IMR-90 (cell line): ENCODE measurements at regions not wholly inside any gene's neighbourhood (a gene's known extent, or its start where the extent isn't known, plus 50 kb on each side); places are given as distances from the start of the nearest gene placed in this dataset.
A peak's percentile ranks its signal among the peaks of the same experiment; 100 is the strongest.

Experiments
- ATAC-seq: fragments of 200-7000 bp; cut with Tn5 transposase; 2 replicates; pipeline ENCODE4 v1.9.1; 2020; ENCODE audit warnings: low read depth, mild to moderate bottlenecking, moderate library complexity
- BruUV-seq: library from RNA; stranded (reverse); fragments of 400-500 nt; replicated peaks from 2 replicates; lab custom pipeline; 2021; lab: Mats Ljungman, UMichigan
- CTCF ChIA-PET: fragments of 300-600 bp; formaldehyde crosslinking; extraction: SDS; loops from one replicate; lab custom pipeline; 2021; ENCODE audit warnings: antibody characterized with exemption; lab: Yijun Ruan, JAX
- POLR2A ChIA-PET: fragments of 300-600 bp; sonication (Branson Sonifier 250); formaldehyde crosslinking; loops from one replicate; lab custom pipeline; 2022; ENCODE audit warnings: antibody characterized with exemption; ENCODE audit not compliant: unreplicated experiment; lab: Charles Lee
- DNase-seq: peaks from one replicate; pipeline ENCODE4 v3.0.0; 2013
- H2AFZ ChIP-seq: replicated peaks from 2 replicates; pipeline ENCODE3; 2013; ENCODE audit warnings: low read length, mild to moderate bottlenecking; ENCODE audit not compliant: poor library complexity
- H2AK5ac ChIP-seq: 2 replicates; pipeline ENCODE4 v1.6.1; 2013; ENCODE audit warnings: low read depth, low read length, inconsistent platforms
- H2AK9ac ChIP-seq: replicated peaks from 2 replicates; pipeline ENCODE3; 2013; ENCODE audit warnings: mild to moderate bottlenecking, low read depth, low read length, moderate library complexity; ENCODE audit not compliant: poor library complexity
- H2BK120ac ChIP-seq: 2 replicates; pipeline ENCODE4 v1.6.1; 2013; ENCODE audit warnings: low read depth, low read length, inconsistent platforms
- H2BK15ac ChIP-seq: 3 replicates; pipeline ENCODE4 v1.6.1; 2013; ENCODE audit warnings: low read depth, low read length, inconsistent platforms
- H2BK20ac ChIP-seq: 2 replicates; pipeline ENCODE4 v1.6.1; 2013; ENCODE audit warnings: low read depth, mild to moderate bottlenecking, inconsistent platforms, low read length, moderate library complexity
- H2BK5ac ChIP-seq: 2 replicates; pipeline ENCODE4 v1.6.1; 2013; ENCODE audit warnings: mild to moderate bottlenecking, low read depth, low read length, inconsistent platforms; ENCODE audit not compliant: poor library complexity, severe bottlenecking
- H3K14ac ChIP-seq: replicated peaks from 2 replicates; pipeline ENCODE4 v1.6.1; 2013; ENCODE audit warnings: low read depth, low read length, inconsistent platforms
- H3K18ac ChIP-seq: 2 replicates; pipeline ENCODE4 v1.6.1; 2013; ENCODE audit warnings: low read depth, low read length, control low read depth
- H3K23ac ChIP-seq: 2 replicates; pipeline ENCODE4 v1.6.1; 2013; ENCODE audit warnings: low read depth, low read length, inconsistent platforms
- H3K27ac ChIP-seq: 2 replicates; pipeline ENCODE4 v1.5.1; 2013; ENCODE audit warnings: mild to moderate bottlenecking, control low read depth, low read length; ENCODE audit not compliant: insufficient read depth
- H3K27me3 ChIP-seq: 2 replicates; pipeline ENCODE4 v1.6.1; 2013; ENCODE audit warnings: low read length; ENCODE audit not compliant: control insufficient read depth, insufficient read depth
- H3K36me3 ChIP-seq: 2 replicates; pipeline ENCODE4 v1.6.1; 2013; ENCODE audit warnings: low read length, mixed read lengths; ENCODE audit not compliant: control insufficient read depth, insufficient read depth
- H3K4ac ChIP-seq: 2 replicates; pipeline ENCODE4 v1.6.1; 2013; ENCODE audit warnings: low read depth, low read length, inconsistent platforms
- H3K4me1 ChIP-seq: 2 replicates; pipeline ENCODE4 v1.6.1; 2013; ENCODE audit warnings: low read length, mixed read lengths; ENCODE audit not compliant: control insufficient read depth, insufficient read depth
- H3K4me2 ChIP-seq: 2 replicates; pipeline ENCODE4 v1.6.1; 2013; ENCODE audit warnings: low read depth, mild to moderate bottlenecking, control low read depth, low read length, moderate library complexity
- H3K4me3 ChIP-seq: 2 replicates; pipeline ENCODE4 v1.5.1; 2013; ENCODE audit warnings: low read depth, mild to moderate bottlenecking, control low read depth, low read length, moderate library complexity; ENCODE audit not compliant: insufficient read depth
- H3K56ac ChIP-seq: 2 replicates; pipeline ENCODE4 v1.6.1; 2013; ENCODE audit warnings: low read length, inconsistent platforms; ENCODE audit not compliant: insufficient read depth; ENCODE audit errors: extremely low read depth
- H3K79me1 ChIP-seq, 2 experiments: 2 replicates each; pipeline ENCODE4 v1.6.1; 2013; ENCODE audit warnings: low read length in 2 of 2, inconsistent platforms in 1 of 2, low read depth in 1 of 2
- H3K9ac ChIP-seq: 2 replicates; pipeline ENCODE4 v1.6.1; 2013; ENCODE audit warnings: low read depth, low read length, control low read depth
- H3K9me1 ChIP-seq: 2 replicates; pipeline ENCODE4 v1.6.1; 2013; ENCODE audit warnings: low read length, inconsistent platforms; ENCODE audit not compliant: insufficient read depth
- H3K9me3 ChIP-seq: 2 replicates; pipeline ENCODE4 v1.6.1; 2013; ENCODE audit warnings: low read length; ENCODE audit not compliant: control insufficient read depth, insufficient read depth
- H4K20me1 ChIP-seq: 2 replicates; pipeline ENCODE4 v1.6.1; 2013; ENCODE audit warnings: low read length, inconsistent platforms; ENCODE audit not compliant: insufficient read depth
- H4K5ac ChIP-seq: 2 replicates; pipeline ENCODE4 v1.6.1; 2013; ENCODE audit warnings: mild to moderate bottlenecking, low read depth, low read length, control low read depth
- H4K8ac ChIP-seq, 2 experiments: 2 replicates each; pipeline ENCODE4 v1.6.1; 2013; ENCODE audit warnings: low read depth in 2 of 2, low read length in 2 of 2, control low read depth in 1 of 2, inconsistent platforms in 1 of 2
- H4K91ac ChIP-seq: 2 replicates; pipeline ENCODE4 v1.6.1; 2013; ENCODE audit warnings: low read depth, low read length, inconsistent platforms; ENCODE audit not compliant: insufficient read depth
- BHLHE40 ChIP-seq: fragments of 150-350 bp; IDR thresholded peaks from 2 replicates; pipeline ENCODE4 v1.6.1; 2016; ENCODE audit warnings: mild to moderate bottlenecking, low read depth, low read length
- FOS ChIP-seq: fragments of 150-350 bp; IDR thresholded peaks from 2 replicates; pipeline ENCODE4 v1.6.1; 2016; ENCODE audit warnings: low read depth, low read length
- MAFK ChIP-seq: IDR thresholded peaks from 2 replicates; pipeline ENCODE4 v1.6.1; 2012; ENCODE audit warnings: low read depth, low read length, improper control_type of control experiment
- MAZ ChIP-seq: IDR thresholded peaks from 2 replicates; pipeline ENCODE4 v1.6.1; 2012; ENCODE audit warnings: low read depth, mild to moderate bottlenecking, low read length, improper control_type of control experiment, moderate library complexity, borderline replicate concordance
- RCOR1 ChIP-seq: IDR thresholded peaks from 2 replicates; pipeline ENCODE4 v1.6.1; 2012; ENCODE audit warnings: mild to moderate bottlenecking, low read length, improper control_type of control experiment; ENCODE audit not compliant: insufficient replicate concordance
- SMC3 ChIP-seq: fragments of 150-350 bp; IDR thresholded peaks from 2 replicates; pipeline ENCODE4 v1.6.1; 2016; ENCODE audit warnings: low read depth, mild to moderate bottlenecking, antibody characterized with exemption, low read length, moderate library complexity
- WGBS, 2 experiments: methylation state at CpG; one replicate each; pipeline versions ENCODE4 v1.1.5 to v1.1.7; 2013; ENCODE audit warnings: missing lambda C conversion rate in 2 of 2; ENCODE audit not compliant: insufficient read length in 1 of 2; ENCODE audit errors: extremely low coverage in 2 of 2; 5-methylcytosine and 5-hydroxymethylcytosine counted together
- dilution Hi-C: fragments of 300-500 bp; cut with HindIII; formaldehyde crosslinking; loops from one replicate; pipeline ENCODE4 v1.14.3; 2018; ENCODE audit warnings: low sequenced_read_pairs; ENCODE audit not compliant: unreplicated experiment
- in situ Hi-C: fragments of 300-500 bp; cut with MboI; formaldehyde crosslinking; loops from 3 replicates; pipeline ENCODE4 v1.14.3; 2019; ENCODE audit warnings: low sequenced_read_pairs, inconsistent platforms, mixed read lengths
- intact Hi-C: fragments of 100-400 bp; cut with micrococcal nuclease; formaldehyde crosslinking; loops from 2 replicates; pipeline ENCODE4 v1.10.0; 2022
- TF ChIP-seq, protein P1 (sequence below): conservative IDR thresholded peaks from 2 replicates; pipeline ENCODE4 v1.5.1; 2012; ENCODE audit warnings: mild to moderate bottlenecking, low read depth, low read length, improper control_type of control experiment
- TF ChIP-seq, protein P2 (sequence below): fragments of 150-350 bp; IDR thresholded peaks from 2 replicates; pipeline ENCODE4 v1.6.1; 2016; ENCODE audit warnings: low read depth, mild to moderate bottlenecking, low read length, moderate library complexity, borderline replicate concordance

DNA sequence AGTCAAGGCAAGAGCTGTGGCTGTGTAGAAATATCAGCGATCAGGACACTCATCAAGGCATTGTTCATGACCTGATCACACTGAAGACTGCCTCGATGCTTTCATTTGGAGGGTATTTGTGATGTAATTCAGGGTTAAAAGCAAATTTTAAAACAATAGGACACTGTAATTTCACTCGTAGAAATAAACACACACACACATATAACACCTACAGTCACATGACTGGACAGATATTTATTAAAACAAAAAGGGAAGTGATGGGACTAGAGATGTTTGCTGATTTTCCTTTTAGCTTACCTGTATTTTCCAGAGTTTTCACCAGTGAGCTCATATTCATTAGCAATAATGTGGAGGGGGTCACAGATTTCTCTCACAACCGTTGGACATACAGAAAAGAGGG lies 51.1 kb upstream of the KDR start:
- ATAC-seq (no peak), DNase-seq (no peak)
- peak overlapping the region; percentile 96 for H2BK20ac ChIP-seq
- peak overlapping the region; percentile 86 for H2BK120ac ChIP-seq
- H3K56ac ChIP-seq, result peak overlapping the region; percentile 75; the same call in 1 of the 2 replicates
- H3K4ac ChIP-seq, result peak overlapping the region; percentile 88
- H2AFZ ChIP-seq, result peak overlapping the region; percentile 38
- POLR2A ChIA-PET, result no interaction called here
- intact Hi-C loops, result no loop called here
- no peak for TF ChIP-seq BHLHE40
- TF ChIP-seq MAFK, result no peak
- TF ChIP-seq, protein P1, sequence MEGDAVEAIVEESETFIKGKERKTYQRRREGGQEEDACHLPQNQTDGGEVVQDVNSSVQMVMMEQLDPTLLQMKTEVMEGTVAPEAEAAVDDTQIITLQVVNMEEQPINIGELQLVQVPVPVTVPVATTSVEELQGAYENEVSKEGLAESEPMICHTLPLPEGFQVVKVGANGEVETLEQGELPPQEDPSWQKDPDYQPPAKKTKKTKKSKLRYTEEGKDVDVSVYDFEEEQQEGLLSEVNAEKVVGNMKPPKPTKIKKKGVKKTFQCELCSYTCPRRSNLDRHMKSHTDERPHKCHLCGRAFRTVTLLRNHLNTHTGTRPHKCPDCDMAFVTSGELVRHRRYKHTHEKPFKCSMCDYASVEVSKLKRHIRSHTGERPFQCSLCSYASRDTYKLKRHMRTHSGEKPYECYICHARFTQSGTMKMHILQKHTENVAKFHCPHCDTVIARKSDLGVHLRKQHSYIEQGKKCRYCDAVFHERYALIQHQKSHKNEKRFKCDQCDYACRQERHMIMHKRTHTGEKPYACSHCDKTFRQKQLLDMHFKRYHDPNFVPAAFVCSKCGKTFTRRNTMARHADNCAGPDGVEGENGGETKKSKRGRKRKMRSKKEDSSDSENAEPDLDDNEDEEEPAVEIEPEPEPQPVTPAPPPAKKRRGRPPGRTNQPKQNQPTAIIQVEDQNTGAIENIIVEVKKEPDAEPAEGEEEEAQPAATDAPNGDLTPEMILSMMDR, result no peak
- no peak for TF ChIP-seq SMC3
- TF ChIP-seq, protein P2, sequence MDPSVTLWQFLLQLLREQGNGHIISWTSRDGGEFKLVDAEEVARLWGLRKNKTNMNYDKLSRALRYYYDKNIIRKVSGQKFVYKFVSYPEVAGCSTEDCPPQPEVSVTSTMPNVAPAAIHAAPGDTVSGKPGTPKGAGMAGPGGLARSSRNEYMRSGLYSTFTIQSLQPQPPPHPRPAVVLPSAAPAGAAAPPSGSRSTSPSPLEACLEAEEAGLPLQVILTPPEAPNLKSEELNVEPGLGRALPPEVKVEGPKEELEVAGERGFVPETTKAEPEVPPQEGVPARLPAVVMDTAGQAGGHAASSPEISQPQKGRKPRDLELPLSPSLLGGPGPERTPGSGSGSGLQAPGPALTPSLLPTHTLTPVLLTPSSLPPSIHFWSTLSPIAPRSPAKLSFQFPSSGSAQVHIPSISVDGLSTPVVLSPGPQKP, result no peak
- no peak for TF ChIP-seq FOS
- no peak for TF ChIP-seq MAZ
- TF ChIP-seq RCOR1, result no peak
- H3K9me1 ChIP-seq, result peaks cover 15% of the 10 kb centered on the region
- peak overlapping the region; percentile 92 for H2AK5ac ChIP-seq
- H3K36me3 ChIP-seq, result no peaks in the 10 kb centered on the region
- H3K4me1 ChIP-seq, result peaks cover 12% of the 10 kb centered on the region
- 100% methylated on average over 1 of the region's 4 CpGs; no CpG with 5 or more reads in 1 of the 2 experiments for WGBS, 2 experiments
- H3K4me3 ChIP-seq, result no peak overlapping the region
- peak overlapping the region; percentile 83 for H4K91ac ChIP-seq
- peak overlapping the region; percentile 24; the same call in 1 of the 2 replicates for H3K27ac ChIP-seq
- peak overlapping the region; percentile 84 for H2BK5ac ChIP-seq
- CTCF ChIA-PET, result interaction anchor here (1.3 kb wide), 1 partner anchor 8 kb away, joined by 7 read pairs; no protein-coding TSS in a partner anchor
- peak overlapping the region; percentile 36 for H3K18ac ChIP-seq
- H3K9ac ChIP-seq, result no peak overlapping the region
- H3K27me3 ChIP-seq, result no peaks in the 10 kb centered on the region
- H3K79me1 ChIP-seq, result no peaks in the 10 kb centered on the region
- H3K9me3 ChIP-seq, result no peaks in the 10 kb centered on the region
- no peaks in the 10 kb centered on the region for H4K20me1 ChIP-seq
- peak overlapping the region; percentile 96 for H2BK15ac ChIP-seq
- in situ Hi-C loops, result no loop called here
- H3K14ac ChIP-seq, result peak overlapping the region; percentile 74
- H3K4me2 ChIP-seq, result peak overlapping the region; percentile 14; the same call in 1 of the 2 replicates
- H2AK9ac ChIP-seq, result peak overlapping the region; percentile 83
- H4K5ac ChIP-seq, result peak overlapping the region; percentile 43; the same call in 1 of the 2 replicates
- dilution Hi-C loops, result no loop called here
- H4K8ac ChIP-seq, result peak overlapping the region; percentile 54 to 81
- peak overlapping the region; percentile 74; the same call in 1 of the 2 replicates for H3K23ac ChIP-seq
- no TSS peak for BruUV-seq
